ENCODE measurements at regions not wholly inside any gene's neighbourhood (a gene's known extent, or its start where the extent isn't known, plus 50 kb on each side); places are given as distances from the start of the nearest gene placed in this dataset.

DNA sequence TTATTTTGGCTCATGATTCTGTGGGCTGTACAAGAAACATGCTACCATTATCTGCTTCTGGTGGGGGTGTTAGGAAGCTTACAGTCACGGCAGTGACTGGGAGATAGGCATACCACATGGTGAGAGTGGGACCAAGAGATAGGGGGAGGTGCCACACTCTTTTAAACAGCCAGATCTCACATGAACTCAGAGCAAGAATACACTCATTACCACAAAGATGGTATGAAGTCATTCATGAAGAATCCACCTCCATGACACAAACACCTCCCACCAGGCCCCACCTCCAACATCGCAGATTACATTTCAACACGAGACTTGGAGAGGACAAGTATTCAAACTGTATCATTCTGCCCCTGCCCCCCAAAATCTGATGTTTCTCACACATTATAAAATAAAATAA lies 2396.7 kb downstream of the PCDH7 start:
- Histone ChIP-seq H2BK120ac (replicated peaks; ENCODE audit: low read depth, low read length) (no peak overlapping the region), H2BK15ac (ENCODE audit: low read length) (no peak overlapping the region), H3K79me2 (ENCODE audit: control insufficient read depth in 1 of 2, insufficient read depth in 2 of 2, low read length in 2 of 2) (no peaks in the 10 kb centered on the region), H3K4me1 (replicated peaks in 1 of 4; ENCODE audit: control insufficient read depth in 3 of 4, insufficient read depth in 4 of 4, low read length in 3 of 4) (no peaks in the 10 kb centered on the region), H2AK5ac (ENCODE audit: low read depth, low read length) (no peak overlapping the region), H2BK5ac (ENCODE audit: low read depth, low read length) (no peak overlapping the region), H3K56ac (replicated peaks; ENCODE audit: insufficient read length, low read depth, low read length) (no peak overlapping the region), H3K18ac (ENCODE audit: extremely low read depth, low read length) (no peak overlapping the region), H3K27me3 (replicated peaks in 1 of 4; ENCODE audit: control insufficient read depth in 3 of 4, extremely low read depth in 1 of 4, insufficient read depth in 3 of 4, low read length in 3 of 4) (no peaks in the 10 kb centered on the region), H3K36me3 (ENCODE audit: control insufficient read depth in 2 of 4, insufficient read depth in 4 of 4, low read length in 3 of 4) (no peaks in the 10 kb centered on the region), H2BK20ac (ENCODE audit: low read length) (no peak overlapping the region), H3K4ac (replicated peaks; ENCODE audit: insufficient read length, low read depth, low read length) (no peak overlapping the region), H3K9ac (replicated peaks in 1 of 4; ENCODE audit: extremely low read depth in 1 of 4, low read depth in 3 of 4, low read length in 3 of 4) (no peak overlapping the region), H4K20me1 (replicated peaks in 1 of 2; ENCODE audit: control insufficient read depth in 1 of 2, insufficient read depth in 2 of 2, low read length in 2 of 2) (no peaks in the 10 kb centered on the region), H3K79me1 (ENCODE audit: low read depth, low read length) (no peaks in the 10 kb centered on the region), H2AFZ (ENCODE audit: low read length) (no peak overlapping the region), H3K14ac (ENCODE audit: insufficient read length) (no peak overlapping the region), H3K23me2 (ENCODE audit: low read depth, low read length) (no peaks in the 10 kb centered on the region), H4K5ac (ENCODE audit: insufficient read length, low read depth, low read length) (no peak overlapping the region), H4K91ac (replicated peaks; ENCODE audit: insufficient read length, low read length) (no peak overlapping the region), H3K4me2 (ENCODE audit: insufficient read depth in 1 of 2, low read depth in 2 of 2, low read length in 2 of 2) (no peak overlapping the region), H2BK12ac (ENCODE audit: low read depth, low read length) (no peak overlapping the region), H3K4me3 (ENCODE audit: extremely low read depth in 1 of 4, insufficient read depth in 2 of 4, low read depth in 3 of 4, low read length in 4 of 4) (no peak overlapping the region), H3K23ac (ENCODE audit: insufficient read length) (no peak overlapping the region), H3K9me3 (ENCODE audit: insufficient read depth in 2 of 2, low read depth in 1 of 2, low read length in 1 of 2) (peaks cover 8% of the 10 kb centered on the region in 2 experiments; a peak in 3 of 4 replicates), H4K8ac (ENCODE audit: extremely low read depth, insufficient read depth, low read length) (no peak overlapping the region), H3K27ac (ENCODE audit: low read depth, low read length) (no peak overlapping the region)
- TF ChIP-seq POLR2A (IDR thresholded peaks at IDR 0.05; ENCODE audit: control extremely low read depth in 1 of 2, low read depth in 2 of 2, low read length in 2 of 2): no peak
- TF ChIP-seq HDAC6 (IDR thresholded peaks at IDR 0.05; ENCODE audit: low read depth, low read length): no peak
- no peak for TF ChIP-seq TAF1 (IDR thresholded peaks at IDR 0.05; ENCODE audit: low read depth, low read length)
- no peak for TF ChIP-seq CTBP2 (IDR thresholded peaks at IDR 0.05; ENCODE audit: borderline replicate concordance, insufficient read depth, insufficient read length, low read length)
- CTCF ChIA-PET (ENCODE audit: partially characterized antibody): no interaction called here
- DNase-seq (ENCODE audit: low read depth in 1 of 2, low spot score in 2 of 2): no peak
- FAIRE-seq: no peak
- WGBS, 2 experiments (ENCODE audit: extremely low coverage in 1 of 2, insufficient coverage in 1 of 2, insufficient read length in 1 of 2, insufficient replicate concordance in 2 of 2, low coverage in 1 of 2, low lambda C conversion rate in 2 of 2, missing lambda C conversion rate in 1 of 2): 97% methylated on average over 3 of the region's 3 CpGs; no CpG with 5 or more reads in 1 of the 2 experiments
- POLR2A ChIA-PET (ENCODE audit: partially characterized antibody): no interaction called here
